Keratinocyte (primary cell): ENCODE measurements at regions not wholly inside any gene's neighbourhood (a gene's known extent, or its start where the extent isn't known, plus 50 kb on each side); places are given as distances from the start of the nearest gene placed in this dataset.
A peak's percentile ranks its signal among the peaks of the same experiment; 100 is the strongest.

Experiments
- DNase-seq: peaks from one replicate; pipeline ENCODE4 v3.0.0-alpha.2; 2011; ENCODE audit warnings: low read depth, missing footprints, low spot score
- FAIRE-seq: peaks from 2 replicates; lab custom pipeline; 2011; peaks lifted over from hg19 to GRCh38; lab: Jason Lieb, UNC
- H2AFZ ChIP-seq: 2 replicates; pipeline ENCODE4 v1.6.0; 2012; ENCODE audit warnings: low read length, control low read depth, inconsistent platforms; ENCODE audit not compliant: control insufficient read depth
- H3K27ac ChIP-seq: 2 replicates; pipeline ENCODE4 v1.5.1; 2011; ENCODE audit warnings: low read length; ENCODE audit not compliant: control insufficient read depth, insufficient read depth
- H3K27me3 ChIP-seq: 3 replicates; pipeline ENCODE4 v1.6.0; 2011; ENCODE audit warnings: low read length; ENCODE audit not compliant: control insufficient read depth, insufficient read depth; ENCODE audit errors: extremely low read depth
- H3K36me3 ChIP-seq, 2 experiments: 2 replicates in 1 of 2; 3 replicates in 1 of 2; pipeline ENCODE4 v1.5.1; 2011; ENCODE audit warnings: low read length in 2 of 2, mild to moderate bottlenecking in 1 of 2; ENCODE audit not compliant: control insufficient read depth in 2 of 2, insufficient read depth in 2 of 2; ENCODE audit errors: extremely low read depth in 1 of 2
- H3K4me1 ChIP-seq: 3 replicates; pipeline ENCODE4 v1.5.1; 2011; ENCODE audit warnings: low read length; ENCODE audit not compliant: control insufficient read depth, insufficient read depth; ENCODE audit errors: extremely low read depth
- H3K4me2 ChIP-seq: 3 replicates; pipeline ENCODE4 v1.6.0; 2011; ENCODE audit warnings: low read depth, low read length; ENCODE audit not compliant: control insufficient read depth, insufficient read depth; ENCODE audit errors: extremely low read depth
- H3K4me3 ChIP-seq, 3 experiments: fragments of 200-600 bp in 1 of 3; sonication (generic) in 1 of 3; 2 replicates in 2 of 3; 3 replicates in 1 of 3; pipeline ENCODE4 v1.5.1; 2011 to 2016; ENCODE audit warnings: low read length in 3 of 3, mild to moderate bottlenecking in 3 of 3, control low read depth in 2 of 3, inconsistent platforms in 1 of 3, low read depth in 1 of 3, mixed read lengths in 1 of 3, mixed run types in 1 of 3, moderate library complexity in 1 of 3; ENCODE audit not compliant: control insufficient read depth in 2 of 3, insufficient read depth in 2 of 3; ENCODE audit errors: extremely low read depth in 1 of 3
- H3K79me2 ChIP-seq: 2 replicates; pipeline ENCODE4 v1.6.0; 2012; ENCODE audit warnings: low read length; ENCODE audit not compliant: control insufficient read depth, insufficient read depth
- H3K9ac ChIP-seq: 3 replicates; pipeline ENCODE4 v1.6.0; 2011; ENCODE audit warnings: low read length; ENCODE audit not compliant: control insufficient read depth, insufficient read depth; ENCODE audit errors: extremely low read depth
- H3K9me1 ChIP-seq: 3 replicates; pipeline ENCODE4 v1.6.0; 2011; ENCODE audit warnings: low read length; ENCODE audit not compliant: control insufficient read depth, insufficient read depth; ENCODE audit errors: extremely low read depth
- H3K9me3 ChIP-seq: 2 replicates; pipeline ENCODE4 v1.5.1; 2012; ENCODE audit warnings: low read depth, low read length; ENCODE audit not compliant: control insufficient read depth
- H4K20me1 ChIP-seq: 3 replicates; pipeline ENCODE4 v1.6.0; 2011; ENCODE audit warnings: low read length; ENCODE audit not compliant: control insufficient read depth, insufficient read depth; ENCODE audit errors: extremely low read depth
- CTCF ChIP-seq, 3 experiments: IDR thresholded peaks in 1 of 3; conservative IDR thresholded peaks in 1 of 3; optimal IDR thresholded peaks in 1 of 3; 2 replicates in 2 of 3; 3 replicates in 1 of 3; pipeline versions ENCODE3 to v1.5.1; 2011; ENCODE audit warnings: low read length in 3 of 3, mild to moderate bottlenecking in 3 of 3, moderate library complexity in 2 of 3, control low read depth in 1 of 3, inconsistent platforms in 1 of 3; ENCODE audit not compliant: insufficient read depth in 2 of 3; ENCODE audit errors: extremely low read depth in 1 of 3
- EZH2 ChIP-seq: IDR thresholded peaks from one replicate; pipeline ENCODE4 v1.6.1; 2012; ENCODE audit warnings: inconsistent platforms, mild to moderate bottlenecking, low read length, moderate library complexity
- dilution Hi-C: fragments of 300-500 bp; cut with MboI; formaldehyde crosslinking; loops from one replicate; pipeline ENCODE4 v1.7.0; 2020; ENCODE audit warnings: low sequenced_read_pairs; ENCODE audit not compliant: extremely low pct_ligation_motif_present

- peaks cover 5% of the 10 kb centered on the region for H3K27me3 ChIP-seq
- dilution Hi-C loops: no loop called here
- H2AFZ ChIP-seq: peak overlapping the region; percentile 19
- no peak overlapping the region for H3K4me3 ChIP-seq
- peaks cover 34% of the 10 kb centered on the region for H3K4me1 ChIP-seq
- DNase-seq: peak; percentile 66
- no peaks in the 10 kb centered on the region for H4K20me1 ChIP-seq
- H3K79me2 ChIP-seq: no peaks in the 10 kb centered on the region
- FAIRE-seq: no peak
- peak overlapping the region; percentile 46 for H3K9ac ChIP-seq
- TF ChIP-seq EZH2 (no peak), CTCF (optimal IDR thresholded peaks at IDR 0.05 in 1 of 3, IDR thresholded peaks at IDR 0.05 in 1 of 3, conservative IDR thresholded peaks at IDR 0.05 in 1 of 3; ENCODE audit: extremely low read depth in 1 of 3, insufficient read depth in 2 of 3, low read length in 3 of 3) (no peak)
- peak overlapping the region; percentile 54 for H3K4me2 ChIP-seq
- H3K36me3 ChIP-seq: no peaks in the 10 kb centered on the region
- peak overlapping the region; percentile 55 for H3K27ac ChIP-seq
- no peaks in the 10 kb centered on the region for H3K9me3 ChIP-seq
- H3K9me1 ChIP-seq: peaks cover 3% of the 10 kb centered on the region
Measured at GRCh38 chr11:69914286-69915150, 95.3 kb upstream of the FGF3 start.

GRCh38 chr11:69915151-69915500 is 95.9 kb upstream of the FGF3 start:
- Histone ChIP-seq H3K36me3 (no peaks in the 10 kb centered on the region), H3K79me2 (no peaks in the 10 kb centered on the region), H3K9me3 (no peaks in the 10 kb centered on the region), H4K20me1 (no peaks in the 10 kb centered on the region), H3K9me1 (peaks cover 3% of the 10 kb centered on the region), H3K27ac (peak overlapping the region; percentile 55), H3K4me3 (no peak overlapping the region), H3K4me1 (peaks cover 34% of the 10 kb centered on the region), H3K4me2 (peak overlapping the region; percentile 60), H3K9ac (peak overlapping the region; percentile 22), H3K27me3 (peaks cover 5% of the 10 kb centered on the region), H2AFZ (no peak overlapping the region)
- FAIRE-seq: no peak
- dilution Hi-C loops: no loop called here
- DNase-seq: peak; percentile 58
- TF ChIP-seq EZH2: no peak
- no peak for TF ChIP-seq CTCF (optimal IDR thresholded peaks at IDR 0.05 in 1 of 3, IDR thresholded peaks at IDR 0.05 in 1 of 3, conservative IDR thresholded peaks at IDR 0.05 in 1 of 3; ENCODE audit: extremely low read depth in 1 of 3, insufficient read depth in 2 of 3, low read length in 3 of 3)
